SKM-1 treated with dmso at 0.1 percent for 144 hours (cell line): ENCODE measurements at regions not wholly inside any gene's neighbourhood (a gene's known extent, or its start where the extent isn't known, plus 50 kb on each side); places are given as distances from the start of the nearest gene placed in this dataset.
A peak's percentile ranks its signal among the peaks of the same experiment; 100 is the strongest.

Experiments used
- DNase-seq: peaks from one replicate; lab custom pipeline; 2025; ENCODE audit not compliant: unreplicated experiment; lab: John Stamatoyannopoulos, UW

GRCh38 chr7:16065939-16066338, 355.4 kb downstream of the CRPPA start:
- no peak for DNase-seq

- DNase-seq, result no peak
These were observed 357.3 kb downstream of the CRPPA start for GRCh38 chr7:16063716-16064675.

GRCh38 chr7:16063221-16063620, 358.1 kb downstream of the CRPPA start:
- DNase-seq, result peak; percentile 53

GRCh38 chr7:16062269-16062668, 359.1 kb downstream of the CRPPA start:
- DNase-seq, result no peak

- no peak for DNase-seq
These were observed 359.7 kb downstream of the CRPPA start for GRCh38 chr7:16061630-16062029.

GRCh38 chr7:16061011-16061410, 360.3 kb downstream of the CRPPA start:
- DNase-seq, result no peak

GRCh38 chr7:16060502-16060901, 360.8 kb downstream of the CRPPA start:
- DNase-seq, result no peak

- DNase-seq, result no peak
These were observed 365.9 kb downstream of the CRPPA start for GRCh38 chr7:16055263-16055976.

- no peak for DNase-seq
These were observed 365.2 kb upstream of the MEOX2 start for GRCh38 chr7:16051561-16052255.

- DNase-seq, result no peak
These were observed 359.6 kb upstream of the MEOX2 start for GRCh38 chr7:16046041-16046440.

- DNase-seq, result no peak
These were observed 358.8 kb upstream of the MEOX2 start for GRCh38 chr7:16045296-16045695.

- no peak for DNase-seq
These were observed 358.2 kb upstream of the MEOX2 start for GRCh38 chr7:16044645-16045044.

- DNase-seq, result no peak
These were observed 353.9 kb upstream of the MEOX2 start for GRCh38 chr7:16040346-16040745.

- DNase-seq, result no peak
These were observed 352.4 kb upstream of the MEOX2 start for GRCh38 chr7:16038906-16039305.

- no peak for DNase-seq
These were observed 348.9 kb upstream of the MEOX2 start for GRCh38 chr7:16035392-16035791.

GRCh38 chr7:16034866-16035265, 348.4 kb upstream of the MEOX2 start:
- no peak for DNase-seq

- no peak for DNase-seq
These were observed 347.9 kb upstream of the MEOX2 start for GRCh38 chr7:16034353-16034752.

GRCh38 chr7:16033233-16033632, 346.8 kb upstream of the MEOX2 start:
- DNase-seq, result no peak

GRCh38 chr7:16028636-16029035, 342.2 kb upstream of the MEOX2 start:
- no peak for DNase-seq

- DNase-seq, result no peak
These were observed 341.6 kb upstream of the MEOX2 start for GRCh38 chr7:16028103-16028502.

GRCh38 chr7:16027396-16027795, 340.9 kb upstream of the MEOX2 start:
- DNase-seq, result no peak
